ENCODE measurements at regions not wholly inside any gene's neighbourhood (a gene's known extent, or its start where the extent isn't known, plus 50 kb on each side); places are given as distances from the start of the nearest gene placed in this dataset.

- TF ChIP-seq HDGF (IDR thresholded peaks at IDR 0.05; ENCODE audit: borderline replicate concordance) (no peak), BHLHE40 (IDR thresholded peaks at IDR 0.05; ENCODE audit: borderline replicate concordance) (no peak), FOXM1 (IDR thresholded peaks at IDR 0.05; ENCODE audit: borderline replicate concordance) (no peak)
Measured at GRCh38 chr5:23316060-23316591, 191.3 kb upstream of the PRDM9 start.

Data from HEK293T (cell line).